Activated CD8-positive, alpha-beta T cell treated with anti-CD3 and anti-CD28 coated beads for 36 hours (primary cell): ENCODE measurements at regions not wholly inside any gene's neighbourhood (a gene's known extent, or its start where the extent isn't known, plus 50 kb on each side); places are given as distances from the start of the nearest gene placed in this dataset.
"Not testable (repeated sequence)": the region's sequence is repeated elsewhere in the genome, so short reads cannot be mapped to it uniquely, and the experiment has no call there.

Experiments used
- ATAC-seq: fragments of 200-7000 bp; cut with Tn5 transposase; one replicate; pipeline ENCODE4 v1.10.0; 2021; ENCODE audit warnings: mild to moderate bottlenecking, moderate library complexity
- CTCF ChIA-PET: fragments of 350-600 bp; sonication (Branson Sonifier 250); formaldehyde crosslinking; loops from one replicate; lab custom pipeline; 2021; ENCODE audit warnings: antibody characterized with exemption; lab: Charles Lee
- POLR2A ChIA-PET: fragments of 350-600 bp; sonication (Branson Sonifier 250); formaldehyde crosslinking; loops from one replicate; lab custom pipeline; 2021; ENCODE audit warnings: antibody characterized with exemption; lab: Charles Lee
- DNase-seq: peaks from one replicate; pipeline ENCODE4 v3.0.0-alpha.2; 2020
- H3K27ac Mint-ChIP-seq: one replicate; pipeline ENCODE4 v1.8.0; 2021; ENCODE audit warnings: mild to moderate bottlenecking, mixed read lengths
- H3K27me3 Mint-ChIP-seq: one replicate; pipeline ENCODE4 v1.8.0; 2021; ENCODE audit warnings: mixed read lengths
- H3K36me3 Mint-ChIP-seq: one replicate; pipeline ENCODE4 v1.8.0; 2021; ENCODE audit warnings: low read depth, mixed read lengths
- H3K4me1 Mint-ChIP-seq: one replicate; pipeline ENCODE4 v1.8.0; 2021; ENCODE audit warnings: low read depth, mixed read lengths
- H3K4me3 Mint-ChIP-seq: one replicate; pipeline ENCODE4 v1.8.0; 2021; ENCODE audit warnings: mild to moderate bottlenecking, moderate library complexity, mixed read lengths
- H3K9me3 Mint-ChIP-seq: one replicate; pipeline ENCODE4 v1.8.0; 2021; ENCODE audit warnings: mixed read lengths
- intact Hi-C: fragments of 100-400 bp; cut with micrococcal nuclease; formaldehyde crosslinking; loops from one replicate; pipeline ENCODE4 v1.10.0; 2022

- H3K27ac Mint-ChIP-seq, intact Hi-C loops, DNase-seq, CTCF ChIA-PET, H3K9me3 Mint-ChIP-seq, H3K4me1 Mint-ChIP-seq, H3K4me3 Mint-ChIP-seq, POLR2A ChIA-PET, H3K36me3 Mint-ChIP-seq, H3K27me3 Mint-ChIP-seq: not testable (repeated sequence)
- peak; percentile 94 for ATAC-seq
These were observed 53.6 kb downstream of the SRGAP2 start for GRCh38 chr1:206256935-206257334.

GRCh38 chr1:206261473-206261872, 58.1 kb downstream of the SRGAP2 start:
- H3K4me1 Mint-ChIP-seq, CTCF ChIA-PET, H3K9me3 Mint-ChIP-seq, H3K27ac Mint-ChIP-seq, intact Hi-C loops, POLR2A ChIA-PET, H3K36me3 Mint-ChIP-seq, DNase-seq, H3K27me3 Mint-ChIP-seq, ATAC-seq, H3K4me3 Mint-ChIP-seq: not testable (repeated sequence)

DNA sequence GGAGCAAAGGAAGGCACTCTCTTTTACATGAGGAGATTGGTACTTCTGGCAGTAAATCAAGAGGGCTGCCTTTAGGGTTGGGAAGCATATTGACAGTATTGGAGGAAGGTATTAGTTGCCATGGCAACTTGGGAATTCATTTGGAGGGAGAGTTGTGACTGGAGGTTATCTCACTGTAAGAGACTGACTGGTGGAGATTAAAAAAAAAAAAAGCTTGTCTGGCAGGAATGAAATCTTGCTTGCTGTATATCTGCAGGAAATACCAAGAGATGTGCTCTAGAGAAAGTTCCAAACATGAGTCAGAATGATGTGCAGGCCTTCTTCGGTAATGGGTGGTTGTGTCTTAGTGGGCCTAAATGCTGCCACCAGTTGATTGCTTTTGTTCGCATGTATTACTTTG, 59.1 kb downstream of the SRGAP2 start:
- POLR2A ChIA-PET, H3K27ac Mint-ChIP-seq, H3K4me3 Mint-ChIP-seq, DNase-seq, H3K27me3 Mint-ChIP-seq, H3K9me3 Mint-ChIP-seq, intact Hi-C loops, H3K4me1 Mint-ChIP-seq, H3K36me3 Mint-ChIP-seq, ATAC-seq, CTCF ChIA-PET: not testable (repeated sequence)

DNA sequence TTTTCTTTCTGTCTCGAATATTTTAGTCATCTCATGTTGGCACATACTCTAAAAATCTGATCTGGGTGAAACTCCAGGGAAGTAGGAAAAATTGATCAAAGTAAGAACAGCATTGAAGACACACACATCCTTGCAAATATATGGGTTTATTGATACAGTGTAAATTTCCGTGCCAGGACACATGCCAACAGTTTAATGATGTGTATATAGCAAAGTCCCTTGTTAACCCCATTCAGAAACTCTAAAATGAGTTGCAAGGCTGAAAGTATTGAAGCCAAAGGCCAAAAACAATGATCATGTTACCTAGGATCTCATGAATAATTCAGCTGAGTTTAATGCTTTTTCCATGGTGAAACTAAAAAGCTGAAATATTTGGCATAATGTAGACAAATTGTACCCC, 61.6 kb downstream of the SRGAP2 start:
- H3K27ac Mint-ChIP-seq, POLR2A ChIA-PET, ATAC-seq, DNase-seq, H3K36me3 Mint-ChIP-seq, H3K27me3 Mint-ChIP-seq, H3K4me1 Mint-ChIP-seq, CTCF ChIA-PET, H3K4me3 Mint-ChIP-seq, H3K9me3 Mint-ChIP-seq, intact Hi-C loops: not testable (repeated sequence)

DNA sequence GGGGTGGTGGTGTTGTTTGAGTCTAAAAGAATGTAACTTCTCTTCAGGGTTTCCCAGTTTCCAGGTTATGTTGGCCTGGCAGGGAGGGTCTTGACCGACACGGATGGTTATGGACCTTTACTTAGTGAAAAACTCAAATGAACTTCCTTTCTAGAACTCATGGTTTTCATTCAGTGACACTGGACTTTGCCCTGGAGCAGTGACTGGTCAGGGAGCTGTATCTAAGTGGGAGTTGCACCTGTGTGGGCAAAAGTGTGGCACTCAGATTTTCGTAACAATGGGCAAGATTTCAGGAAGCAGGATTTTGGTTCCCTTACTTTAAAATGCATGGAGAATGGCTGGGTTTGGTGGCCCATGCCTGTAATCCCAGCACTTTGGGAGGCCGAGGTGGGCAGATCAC, 67.8 kb downstream of the SRGAP2 start:
- DNase-seq, H3K27me3 Mint-ChIP-seq, intact Hi-C loops, POLR2A ChIA-PET, H3K4me3 Mint-ChIP-seq, H3K27ac Mint-ChIP-seq, H3K9me3 Mint-ChIP-seq, H3K36me3 Mint-ChIP-seq, CTCF ChIA-PET, H3K4me1 Mint-ChIP-seq, ATAC-seq: not testable (repeated sequence)

- CTCF ChIA-PET, H3K9me3 Mint-ChIP-seq: not testable (repeated sequence)
These were observed 69.8 kb downstream of the SRGAP2 start for GRCh38 chr1:206273104-206273503.

GRCh38 chr1:206276143-206276542, 72.8 kb downstream of the SRGAP2 start:
- ATAC-seq, H3K27ac Mint-ChIP-seq, H3K4me3 Mint-ChIP-seq, H3K9me3 Mint-ChIP-seq, DNase-seq, CTCF ChIA-PET, H3K27me3 Mint-ChIP-seq, H3K4me1 Mint-ChIP-seq, intact Hi-C loops, POLR2A ChIA-PET, H3K36me3 Mint-ChIP-seq: not testable (repeated sequence)

More at GRCh38 chr1:206273104-206273503, 69.8 kb downstream of the SRGAP2 start:
- H3K27ac Mint-ChIP-seq, POLR2A ChIA-PET, H3K4me3 Mint-ChIP-seq, H3K4me1 Mint-ChIP-seq, H3K36me3 Mint-ChIP-seq, H3K27me3 Mint-ChIP-seq, ATAC-seq, intact Hi-C loops, DNase-seq: not testable (repeated sequence)

GRCh38 chr1:206278683-206279082, 75.3 kb downstream of the SRGAP2 start:
- H3K36me3 Mint-ChIP-seq, H3K4me1 Mint-ChIP-seq, H3K9me3 Mint-ChIP-seq, H3K4me3 Mint-ChIP-seq, DNase-seq, CTCF ChIA-PET, POLR2A ChIA-PET, intact Hi-C loops, H3K27ac Mint-ChIP-seq, H3K27me3 Mint-ChIP-seq, ATAC-seq: not testable (repeated sequence)

DNA sequence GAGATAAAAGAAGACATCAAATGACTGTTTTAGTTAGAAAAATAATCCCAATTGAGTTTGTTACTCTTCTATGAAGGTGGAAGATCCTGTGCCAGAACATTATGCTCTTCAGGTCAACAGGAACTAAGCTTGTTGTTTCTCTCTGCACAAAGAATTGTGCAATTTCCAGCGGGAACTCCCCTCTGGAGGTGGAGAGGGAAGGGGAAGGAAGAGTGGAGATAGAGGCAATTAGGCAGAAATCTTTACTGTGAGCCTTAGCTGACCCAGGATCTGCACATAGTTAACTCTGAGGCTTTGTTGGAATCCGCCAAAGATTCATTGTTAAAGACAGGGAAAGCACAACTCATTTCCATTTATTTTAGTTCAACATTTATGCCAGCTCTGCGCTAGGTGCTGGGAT, 77.3 kb downstream of the SRGAP2 start:
- H3K4me3 Mint-ChIP-seq, H3K4me1 Mint-ChIP-seq, POLR2A ChIA-PET, intact Hi-C loops, H3K27ac Mint-ChIP-seq, CTCF ChIA-PET, H3K9me3 Mint-ChIP-seq, H3K36me3 Mint-ChIP-seq, DNase-seq, H3K27me3 Mint-ChIP-seq, ATAC-seq: not testable (repeated sequence)

GRCh38 chr1:206281912-206282654, 78.7 kb downstream of the SRGAP2 start:
- H3K9me3 Mint-ChIP-seq, DNase-seq, CTCF ChIA-PET, H3K4me1 Mint-ChIP-seq, H3K27ac Mint-ChIP-seq, H3K4me3 Mint-ChIP-seq, intact Hi-C loops, H3K27me3 Mint-ChIP-seq, POLR2A ChIA-PET, H3K36me3 Mint-ChIP-seq: not testable (repeated sequence)
- peak; percentile 90 for ATAC-seq

DNA sequence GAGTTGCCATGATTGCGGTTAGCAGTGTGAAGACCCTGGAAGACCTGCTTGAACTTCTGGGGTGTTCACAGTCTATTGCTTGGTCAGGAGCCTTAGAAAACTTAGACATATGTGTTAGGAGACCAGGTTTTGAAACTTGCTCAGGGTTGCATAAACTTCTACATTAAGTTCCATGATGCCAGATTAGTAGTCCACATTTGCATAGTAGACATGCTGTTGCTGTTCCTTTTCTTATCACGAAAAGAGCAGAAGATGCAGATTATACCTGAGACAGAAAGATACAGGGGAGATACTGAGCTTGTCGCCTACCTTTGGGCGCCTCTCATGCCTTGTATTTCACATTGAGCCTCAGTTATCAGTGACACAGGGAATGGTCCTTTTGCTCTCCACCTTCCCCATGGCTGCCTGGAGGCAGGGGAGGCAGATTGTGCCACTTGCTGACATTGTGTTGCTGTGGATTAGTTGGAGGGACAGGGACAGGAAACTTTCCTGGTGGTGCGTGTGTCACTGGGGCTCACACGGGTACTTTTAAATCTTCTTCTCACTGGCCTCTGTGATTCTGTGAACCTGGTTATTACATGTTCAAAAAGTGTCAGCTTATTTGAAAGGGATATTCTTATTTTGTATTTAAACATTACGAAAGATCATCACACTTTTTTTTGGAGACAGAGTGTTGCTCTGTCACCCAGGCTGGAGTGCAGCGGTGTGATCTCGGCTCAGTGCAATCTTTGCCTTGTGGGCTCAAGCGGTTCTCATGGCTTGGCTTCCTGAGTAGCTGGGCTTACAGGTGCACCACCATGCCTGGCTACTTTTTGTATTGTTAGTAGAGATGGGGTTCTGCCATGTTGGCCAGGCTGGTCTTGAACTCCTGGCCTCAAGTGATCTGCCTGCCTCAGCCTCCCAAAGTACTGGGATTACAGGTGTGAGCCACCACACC, 82.0 kb downstream of the SRGAP2 start:
- H3K36me3 Mint-ChIP-seq, H3K4me3 Mint-ChIP-seq, H3K9me3 Mint-ChIP-seq, POLR2A ChIA-PET, intact Hi-C loops, ATAC-seq, H3K27ac Mint-ChIP-seq, H3K27me3 Mint-ChIP-seq, H3K4me1 Mint-ChIP-seq, DNase-seq, CTCF ChIA-PET: not testable (repeated sequence)

DNA sequence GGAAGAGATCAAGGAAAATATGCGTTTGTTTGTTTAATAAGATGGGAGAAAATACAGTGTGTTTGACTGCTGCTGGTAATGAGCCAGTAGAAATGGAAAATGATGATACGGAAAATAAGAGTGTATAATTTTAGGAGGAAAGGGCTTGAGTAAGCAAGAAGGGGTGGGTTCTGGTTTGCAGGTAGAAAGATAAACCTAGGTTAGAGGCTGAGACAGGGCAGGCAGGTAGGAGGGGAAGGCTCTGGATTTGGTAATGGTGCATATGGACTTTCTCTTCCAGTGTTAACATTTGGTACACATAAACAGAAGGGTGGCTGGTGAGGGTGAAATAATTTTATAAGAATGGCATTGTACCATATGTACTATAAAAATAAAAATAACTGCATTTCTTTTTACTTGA, 84.4 kb downstream of the SRGAP2 start:
- ATAC-seq: peak; percentile 38
- H3K9me3 Mint-ChIP-seq, H3K27ac Mint-ChIP-seq: not testable (repeated sequence)

More for the DNA sequence above, 84.4 kb downstream of the SRGAP2 start:
- H3K27me3 Mint-ChIP-seq, DNase-seq, H3K36me3 Mint-ChIP-seq, intact Hi-C loops, CTCF ChIA-PET, POLR2A ChIA-PET, H3K4me1 Mint-ChIP-seq: not testable (repeated sequence)
- H3K4me3 Mint-ChIP-seq: peak overlapping the region; percentile 34
